A549 (cell line): ENCODE measurements at regions not wholly inside any gene's neighbourhood (a gene's known extent, or its start where the extent isn't known, plus 50 kb on each side); places are given as distances from the start of the nearest gene placed in this dataset.
"Not testable (repeated sequence)": the region's sequence is repeated elsewhere in the genome, so short reads cannot be mapped to it uniquely, and the experiment has no call there.

Experiments
- EP300 ChIP-seq, 2 experiments: fragments of >200 bp; sonication (Bioruptor Twin); formaldehyde crosslinking; IDR thresholded peaks; 2 replicates in 1 of 2; 3 replicates in 1 of 2; pipeline ENCODE4 v1.6.1; 2016 to 2017
- FOSL2 ChIP-seq, 2 experiments: fragments of 450-650 bp in 1 of 2; fragments of >200 bp in 1 of 2; sonication (Bioruptor Twin) in 1 of 2; formaldehyde crosslinking; IDR thresholded peaks; 2 replicates each; pipeline versions ENCODE4 v1.5.0 to v1.6.1; 2016 to 2020; ENCODE audit warnings: mild to moderate bottlenecking in 1 of 2, moderate library complexity in 1 of 2
- TF ChIP-seq, protein P1 (sequence below): fragments of >200 bp; sonication (Bioruptor Twin); formaldehyde crosslinking; IDR thresholded peaks from 3 replicates; pipeline ENCODE4 v1.5.1; 2016
- TF ChIP-seq, protein P2 (sequence below): fragments of 150-350 bp; IDR thresholded peaks from 2 replicates; pipeline ENCODE4 v1.6.1; 2014; ENCODE audit warnings: low read depth, mild to moderate bottlenecking, low read length

DNA sequence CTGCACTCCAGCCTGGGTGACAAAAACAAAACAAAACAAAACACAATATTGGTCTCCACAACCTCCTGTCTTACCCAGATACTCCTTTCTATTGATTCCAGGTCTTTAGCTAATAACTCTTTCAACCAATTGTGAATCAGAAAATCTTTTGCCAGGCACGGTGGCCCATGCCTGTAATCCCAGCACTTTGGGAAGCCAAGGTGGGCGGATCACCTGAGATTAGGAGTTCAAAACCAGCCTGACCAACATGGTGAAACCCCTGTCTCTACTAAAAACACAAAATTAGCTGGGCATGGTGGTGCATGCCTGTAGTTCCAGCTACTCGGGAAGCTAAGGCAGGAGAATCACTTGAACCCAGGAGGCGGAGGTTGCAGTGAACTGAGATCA, 88.5 kb upstream of the METTL9 start:
- TF ChIP-seq, protein P1, sequence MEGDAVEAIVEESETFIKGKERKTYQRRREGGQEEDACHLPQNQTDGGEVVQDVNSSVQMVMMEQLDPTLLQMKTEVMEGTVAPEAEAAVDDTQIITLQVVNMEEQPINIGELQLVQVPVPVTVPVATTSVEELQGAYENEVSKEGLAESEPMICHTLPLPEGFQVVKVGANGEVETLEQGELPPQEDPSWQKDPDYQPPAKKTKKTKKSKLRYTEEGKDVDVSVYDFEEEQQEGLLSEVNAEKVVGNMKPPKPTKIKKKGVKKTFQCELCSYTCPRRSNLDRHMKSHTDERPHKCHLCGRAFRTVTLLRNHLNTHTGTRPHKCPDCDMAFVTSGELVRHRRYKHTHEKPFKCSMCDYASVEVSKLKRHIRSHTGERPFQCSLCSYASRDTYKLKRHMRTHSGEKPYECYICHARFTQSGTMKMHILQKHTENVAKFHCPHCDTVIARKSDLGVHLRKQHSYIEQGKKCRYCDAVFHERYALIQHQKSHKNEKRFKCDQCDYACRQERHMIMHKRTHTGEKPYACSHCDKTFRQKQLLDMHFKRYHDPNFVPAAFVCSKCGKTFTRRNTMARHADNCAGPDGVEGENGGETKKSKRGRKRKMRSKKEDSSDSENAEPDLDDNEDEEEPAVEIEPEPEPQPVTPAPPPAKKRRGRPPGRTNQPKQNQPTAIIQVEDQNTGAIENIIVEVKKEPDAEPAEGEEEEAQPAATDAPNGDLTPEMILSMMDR = not testable (repeated sequence)
- not testable (repeated sequence) for TF ChIP-seq FOSL2 (IDR thresholded peaks at IDR 0.05); FOSL2 (CRISPR knock-in tag; IDR thresholded peaks at IDR 0.05); EP300 (IDR thresholded peaks at IDR 0.05)
- TF ChIP-seq, protein P2, sequence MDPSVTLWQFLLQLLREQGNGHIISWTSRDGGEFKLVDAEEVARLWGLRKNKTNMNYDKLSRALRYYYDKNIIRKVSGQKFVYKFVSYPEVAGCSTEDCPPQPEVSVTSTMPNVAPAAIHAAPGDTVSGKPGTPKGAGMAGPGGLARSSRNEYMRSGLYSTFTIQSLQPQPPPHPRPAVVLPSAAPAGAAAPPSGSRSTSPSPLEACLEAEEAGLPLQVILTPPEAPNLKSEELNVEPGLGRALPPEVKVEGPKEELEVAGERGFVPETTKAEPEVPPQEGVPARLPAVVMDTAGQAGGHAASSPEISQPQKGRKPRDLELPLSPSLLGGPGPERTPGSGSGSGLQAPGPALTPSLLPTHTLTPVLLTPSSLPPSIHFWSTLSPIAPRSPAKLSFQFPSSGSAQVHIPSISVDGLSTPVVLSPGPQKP = not testable (repeated sequence)
